ENCODE measurements at regions not wholly inside any gene's neighbourhood (a gene's known extent, or its start where the extent isn't known, plus 50 kb on each side); places are given as distances from the start of the nearest gene placed in this dataset.

- H3K4me3 ChIP-seq (ENCODE audit: control insufficient read depth, low read depth, low read length): no peak overlapping the region
- no peak for DNase-seq (ENCODE audit: low read depth)
- TF ChIP-seq CTCF (IDR thresholded peaks at IDR 0.05; ENCODE audit: control insufficient read depth, insufficient read depth, low read depth, low read length, missing control alignments): peak; percentile 59
Measured at GRCh38 chr11:135075740-135076139, 663.7 kb upstream of the B3GAT1 start.

GRCh38 chr11:135074397-135074998 lies 662.5 kb upstream of the B3GAT1 start:
- no peak for DNase-seq (ENCODE audit: low read depth)
- TF ChIP-seq CTCF (IDR thresholded peaks at IDR 0.05; ENCODE audit: control insufficient read depth, insufficient read depth, low read depth, low read length, missing control alignments): peak; percentile 23
- H3K4me3 ChIP-seq (ENCODE audit: control insufficient read depth, low read depth, low read length): no peak overlapping the region

GRCh38 chr11:135073870-135074269 lies 661.8 kb upstream of the B3GAT1 start:
- no peak for TF ChIP-seq CTCF (IDR thresholded peaks at IDR 0.05; ENCODE audit: control insufficient read depth, insufficient read depth, low read depth, low read length, missing control alignments)
- DNase-seq (ENCODE audit: low read depth): no peak
- H3K4me3 ChIP-seq (ENCODE audit: control insufficient read depth, low read depth, low read length): no peak overlapping the region

- no peak overlapping the region for H3K4me3 ChIP-seq (ENCODE audit: control insufficient read depth, low read depth, low read length)
Measured at GRCh38 chr11:135073381-135073780, 661.3 kb upstream of the B3GAT1 start.

GRCh38 chr11:135069890-135070289 lies 657.8 kb upstream of the B3GAT1 start:
- no peak overlapping the region for H3K4me3 ChIP-seq (ENCODE audit: control insufficient read depth, low read depth, low read length)
- no peak for DNase-seq (ENCODE audit: low read depth)
- no peak for TF ChIP-seq CTCF (IDR thresholded peaks at IDR 0.05; ENCODE audit: control insufficient read depth, insufficient read depth, low read depth, low read length, missing control alignments)

More at GRCh38 chr11:135073381-135073780, 661.3 kb upstream of the B3GAT1 start:
- DNase-seq (ENCODE audit: low read depth): no peak
- no peak for TF ChIP-seq CTCF (IDR thresholded peaks at IDR 0.05; ENCODE audit: control insufficient read depth, insufficient read depth, low read depth, low read length, missing control alignments)

GRCh38 chr11:135069063-135069462 lies 657.0 kb upstream of the B3GAT1 start:
- no peak for DNase-seq (ENCODE audit: low read depth)

More at GRCh38 chr11:135069063-135069462, 657.0 kb upstream of the B3GAT1 start:
- TF ChIP-seq CTCF (IDR thresholded peaks at IDR 0.05; ENCODE audit: control insufficient read depth, insufficient read depth, low read depth, low read length, missing control alignments): no peak
- no peak overlapping the region for H3K4me3 ChIP-seq (ENCODE audit: control insufficient read depth, low read depth, low read length)

Measured in AG09309 (cell line).